Suprapubic skin (tissue), 4 donors: ENCODE measurements at regions not wholly inside any gene's neighbourhood (a gene's known extent, or its start where the extent isn't known, plus 50 kb on each side); places are given as distances from the start of the nearest gene placed in this dataset.

Experiments
- DNase-seq, 2 donors: peaks; one replicate each; pipeline ENCODE4 v3.0.0-alpha.2; 2019; ENCODE audit warnings: low spot score in 2 of 2
- H3K27ac ChIP-seq: fragments of 200-600 bp; sonication (generic); one replicate; pipeline ENCODE4 v1.5.1; 2019
- H3K27me3 ChIP-seq: fragments of 200-600 bp; sonication (generic); one replicate; pipeline ENCODE4 v1.5.1; 2019
- H3K36me3 ChIP-seq: fragments of 200-600 bp; sonication (generic); one replicate; pipeline ENCODE4 v1.5.1; 2019
- H3K4me1 ChIP-seq: fragments of 200-600 bp; sonication (generic); one replicate; pipeline ENCODE4 v1.5.1; 2019
- H3K4me3 ChIP-seq: fragments of 200-600 bp; sonication (generic); one replicate; pipeline ENCODE4 v1.5.1; 2019; ENCODE audit warnings: mild to moderate bottlenecking
- H3K9me3 ChIP-seq: fragments of 200-600 bp; sonication (generic); one replicate; pipeline ENCODE4 v1.5.1; 2019
- CTCF ChIP-seq, 2 donors: fragments of 200-600 bp in 1 of 2; fragments of 450-650 bp in 1 of 2; sonication (generic) in 1 of 2; IDR thresholded peaks; one replicate each; pipeline ENCODE4 v1.5.1; 2016 to 2019; ENCODE audit warnings: antibody characterized with exemption in 2 of 2, mild to moderate bottlenecking in 1 of 2, moderate library complexity in 1 of 2
- EP300 ChIP-seq: sonication (generic); formaldehyde crosslinking; IDR thresholded peaks from one replicate; pipeline ENCODE4 v1.6.1; 2017; ENCODE audit warnings: antibody characterized with exemption
- POLR2A ChIP-seq, 2 donors: fragments of 450-650 bp; IDR thresholded peaks; one replicate each; pipeline ENCODE4 v1.6.1; 2017; ENCODE audit warnings: antibody characterized with exemption in 2 of 2, mild to moderate bottlenecking in 2 of 2, moderate library complexity in 2 of 2
- POLR2AphosphoS5 ChIP-seq, 3 donors: sonication (generic); formaldehyde crosslinking; IDR thresholded peaks; one replicate each; pipeline ENCODE4 v1.6.1; 2017; ENCODE audit warnings: antibody characterized with exemption in 3 of 3
- WGBS: methylation state at CpG from one replicate; pipeline ENCODE4 v1.1.5; 2018; 5-methylcytosine and 5-hydroxymethylcytosine counted together

- Histone ChIP-seq H3K4me3 (no peak overlapping the region), H3K4me1 (peaks cover 11% of the 10 kb centered on the region), H3K9me3 (no peaks in the 10 kb centered on the region), H3K36me3 (no peaks in the 10 kb centered on the region), H3K27ac (no peak overlapping the region), H3K27me3 (no peaks in the 10 kb centered on the region)
- WGBS, result 96% methylated on average over 1 of the region's 1 CpG
- no peak for TF ChIP-seq CTCF (IDR thresholded peaks at IDR 0.05)
- TF ChIP-seq EP300, result no peak
- no peak for TF ChIP-seq POLR2A (IDR thresholded peaks at IDR 0.05)
- no peak for TF ChIP-seq POLR2AphosphoS5 (IDR thresholded peaks at IDR 0.05)
- DNase-seq, result no peak
Observed at GRCh38 chr9:108161503-108161902, 671.9 kb upstream of the KLF4 start.

- DNase-seq, result no peak
- TF ChIP-seq POLR2AphosphoS5 (IDR thresholded peaks at IDR 0.05) (no peak), CTCF (IDR thresholded peaks at IDR 0.05) (no peak), EP300 (no peak), POLR2A (IDR thresholded peaks at IDR 0.05) (no peak)
- WGBS, result 65% methylated on average over 5 of the region's 5 CpGs
- H3K27ac ChIP-seq, result no peak overlapping the region
- H3K9me3 ChIP-seq, result no peaks in the 10 kb centered on the region
- H3K4me1 ChIP-seq, result peaks cover 16% of the 10 kb centered on the region
- no peaks in the 10 kb centered on the region for H3K27me3 ChIP-seq
- H3K4me3 ChIP-seq, result no peak overlapping the region
- no peaks in the 10 kb centered on the region for H3K36me3 ChIP-seq
Observed at GRCh38 chr9:108160706-108161355, 671.3 kb upstream of the KLF4 start.

- no peaks in the 10 kb centered on the region for H3K9me3 ChIP-seq
- H3K4me1 ChIP-seq, result peaks cover 16% of the 10 kb centered on the region
- no peak for TF ChIP-seq POLR2AphosphoS5 (IDR thresholded peaks at IDR 0.05)
- TF ChIP-seq CTCF (IDR thresholded peaks at IDR 0.05), result no peak
- TF ChIP-seq POLR2A (IDR thresholded peaks at IDR 0.05), result no peak
- no peak for TF ChIP-seq EP300
- no peak overlapping the region for H3K27ac ChIP-seq
- 77% methylated on average over 1 of the region's 1 CpG for WGBS
- H3K27me3 ChIP-seq, result no peaks in the 10 kb centered on the region
- no peak for DNase-seq
- no peak overlapping the region for H3K4me3 ChIP-seq
- H3K36me3 ChIP-seq, result no peaks in the 10 kb centered on the region
Observed at GRCh38 chr9:108160039-108160438, 670.5 kb upstream of the KLF4 start.

GRCh38 chr9:108158236-108158995, 668.8 kb upstream of the KLF4 start:
- Histone ChIP-seq H3K4me3 (no peak overlapping the region), H3K27ac (no peak overlapping the region), H3K27me3 (no peaks in the 10 kb centered on the region), H3K9me3 (no peaks in the 10 kb centered on the region), H3K36me3 (no peaks in the 10 kb centered on the region), H3K4me1 (peaks cover 12% of the 10 kb centered on the region)
- TF ChIP-seq POLR2AphosphoS5 (IDR thresholded peaks at IDR 0.05) (no peak), EP300 (no peak), CTCF (IDR thresholded peaks at IDR 0.05) (no peak), POLR2A (IDR thresholded peaks at IDR 0.05) (no peak)
- WGBS, result 84% methylated on average over 4 of the region's 4 CpGs
- DNase-seq, result no peak

GRCh38 chr9:108156270-108156998, 666.9 kb upstream of the KLF4 start:
- TF ChIP-seq CTCF (IDR thresholded peaks at IDR 0.05), result no peak
- TF ChIP-seq POLR2AphosphoS5 (IDR thresholded peaks at IDR 0.05), result no peak
- H3K27ac ChIP-seq, result peak overlapping the region; percentile 27
- no peaks in the 10 kb centered on the region for H3K36me3 ChIP-seq
- H3K4me3 ChIP-seq, result no peak overlapping the region
- no peaks in the 10 kb centered on the region for H3K9me3 ChIP-seq
- H3K27me3 ChIP-seq, result no peaks in the 10 kb centered on the region
- no peak for DNase-seq
- H3K4me1 ChIP-seq, result peaks cover 14% of the 10 kb centered on the region
- WGBS, result 48% methylated on average over 5 of the region's 5 CpGs
